Limb (tissue), 2 donors: ENCODE measurements at regions not wholly inside any gene's neighbourhood (a gene's known extent, or its start where the extent isn't known, plus 50 kb on each side); places are given as distances from the start of the nearest gene placed in this dataset.
"Not testable (repeated sequence)": the region's sequence is repeated elsewhere in the genome, so short reads cannot be mapped to it uniquely, and the experiment has no call there.

Experiments
- DNase-seq, 2 donors: peaks; one replicate each; pipeline ENCODE4 v3.0.0-alpha.2; 2016; ENCODE audit errors: extremely low spot score in 2 of 2

- not testable (repeated sequence) for DNase-seq
Observed at GRCh38 chrX:73961867-73962266, 109.4 kb upstream of the XIST start.

GRCh38 chrX:73944563-73944908 is 92.0 kb upstream of the XIST start:
- DNase-seq: peak in 1 of 2 donors; percentile 1

- DNase-seq: peak; percentile 66 to 89
Observed at GRCh38 chrX:73943693-73944562, 91.4 kb upstream of the XIST start.

GRCh38 chrX:73940893-73941470 is 88.5 kb upstream of the XIST start:
- no peak for DNase-seq

- DNase-seq: not testable (repeated sequence)
Observed at GRCh38 chrX:73937843-73938242, 85.3 kb upstream of the XIST start.

GRCh38 chrX:73932522-73932921 is 80.0 kb upstream of the XIST start:
- no peak for DNase-seq

- no peak for DNase-seq
Observed at GRCh38 chrX:73930300-73930699, 77.8 kb upstream of the XIST start.

GRCh38 chrX:73922856-73923455 is 70.4 kb upstream of the XIST start:
- no peak for DNase-seq

- peak in 1 of 2 donors; percentile 16 for DNase-seq
Observed at GRCh38 chrX:73916931-73917667, 64.6 kb upstream of the XIST start.

- no peak for DNase-seq
Observed at GRCh38 chrX:73916489-73916888, 64.0 kb upstream of the XIST start.

GRCh38 chrX:73914792-73915191 is 62.3 kb upstream of the XIST start:
- DNase-seq: not testable (repeated sequence)

- peak; percentile 2 to 19 for DNase-seq
Observed at GRCh38 chrX:73913580-73913979, 61.1 kb upstream of the XIST start.

- DNase-seq: not testable (repeated sequence)
Observed at GRCh38 chrX:73911946-73912345, 59.4 kb upstream of the XIST start.

GRCh38 chrX:73905749-73906374 is 53.3 kb upstream of the XIST start:
- DNase-seq: not testable (repeated sequence)

GRCh38 chrX:73903941-73904340 is 51.4 kb upstream of the XIST start:
- no peak for DNase-seq
